ENCODE measurements at regions not wholly inside any gene's neighbourhood (a gene's known extent, or its start where the extent isn't known, plus 50 kb on each side); places are given as distances from the start of the nearest gene placed in this dataset.

DNA sequence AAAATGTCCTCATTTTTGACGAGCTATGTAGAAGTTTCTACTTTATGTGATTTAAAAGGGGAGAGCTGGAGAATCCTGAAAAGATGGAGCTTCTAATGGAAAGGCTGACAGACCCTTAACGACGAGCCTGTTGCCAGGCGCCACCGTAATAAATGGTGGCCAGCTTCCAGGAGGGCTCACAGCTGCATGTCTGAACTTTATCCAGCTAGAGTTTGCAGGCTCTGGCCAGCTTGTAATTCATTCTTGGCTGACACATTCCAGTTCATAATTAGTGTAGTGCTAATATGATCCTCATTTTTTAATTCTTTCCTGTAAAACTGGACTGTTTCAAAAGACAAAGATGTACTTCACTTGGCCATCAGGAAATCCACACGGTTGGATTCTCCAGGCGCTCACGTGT, 246.7 kb downstream of the GAS1 start:
- TF ChIP-seq CTCF (conservative IDR thresholded peaks at IDR 0.05) (no peak), EZH2 (IDR thresholded peaks at IDR 0.05; ENCODE audit: low read depth) (no peak)

Measured in PC-9 (cell line).